T-helper 1 cell treated with Interleukin-12 subunit alpha and Interleukin-12 subunit beta and Interleukin-4 antibody, amounts not matched to agents 30 μg/mL and 1 μg/mL, for 36 hours (primary cell): ENCODE measurements at regions not wholly inside any gene's neighbourhood (a gene's known extent, or its start where the extent isn't known, plus 50 kb on each side); places are given as distances from the start of the nearest gene placed in this dataset.

Experiments used
- H3K27ac Mint-ChIP-seq: one replicate; pipeline ENCODE4 v1.8.0; 2021; ENCODE audit warnings: mild to moderate bottlenecking, mixed read lengths
- H3K27me3 Mint-ChIP-seq: one replicate; pipeline ENCODE4 v1.8.0; 2021; ENCODE audit warnings: low read depth, mixed read lengths
- H3K36me3 Mint-ChIP-seq: one replicate; pipeline ENCODE4 v1.8.0; 2021; ENCODE audit warnings: low read depth, mixed read lengths
- H3K4me1 Mint-ChIP-seq: one replicate; pipeline ENCODE4 v1.8.0; 2021; ENCODE audit warnings: low read depth, mixed read lengths
- H3K4me3 Mint-ChIP-seq: one replicate; pipeline ENCODE4 v1.8.0; 2021; ENCODE audit warnings: mild to moderate bottlenecking, moderate library complexity, mixed read lengths
- H3K9me3 Mint-ChIP-seq: one replicate; pipeline ENCODE4 v1.8.0; 2021; ENCODE audit warnings: mixed read lengths

DNA sequence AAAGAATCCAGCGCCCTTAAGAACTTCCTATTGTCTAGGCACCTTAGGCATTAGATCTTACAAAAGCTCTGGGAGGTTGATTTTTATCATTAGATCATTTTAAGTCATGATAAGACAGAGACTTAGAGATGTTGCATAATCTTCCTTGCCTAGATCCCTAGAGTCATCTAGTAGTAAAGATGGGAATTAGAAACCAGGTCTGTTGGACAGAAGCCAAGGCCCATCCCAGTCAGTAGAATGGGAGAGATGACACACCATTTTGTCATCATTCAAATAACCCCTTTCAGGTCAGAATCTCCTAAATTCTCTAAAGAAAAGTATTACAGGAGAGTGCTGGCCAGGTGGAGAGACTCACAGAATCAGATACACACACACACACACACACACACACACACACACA lies 579.1 kb downstream of the BMP2 start:
- Mint-ChIP-seq H3K4me1 (no peaks in the 10 kb centered on the region), H3K27me3 (no peaks in the 10 kb centered on the region), H3K4me3 (no peak overlapping the region), H3K9me3 (peaks cover 5% of the 10 kb centered on the region), H3K27ac (no peak overlapping the region), H3K36me3 (no peaks in the 10 kb centered on the region)

DNA sequence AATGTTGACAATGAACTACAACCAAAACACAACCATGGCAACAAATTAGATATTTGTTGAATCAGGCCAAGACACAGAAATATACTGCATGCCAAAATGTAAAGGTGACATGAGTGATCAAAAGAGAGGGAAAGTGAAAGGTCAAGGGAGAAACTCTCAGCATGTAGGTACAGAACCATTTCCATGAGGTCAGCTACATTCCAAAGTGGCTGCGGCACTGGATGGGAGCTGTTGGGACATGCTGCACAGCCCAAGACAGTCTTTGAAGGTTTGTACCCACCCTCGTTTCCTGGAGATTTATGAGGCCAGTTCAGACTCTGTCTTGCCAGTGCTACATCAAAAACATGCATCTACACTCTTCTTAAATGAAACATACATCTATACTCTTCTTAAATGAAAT lies 579.9 kb downstream of the BMP2 start:
- Mint-ChIP-seq H3K4me3 (no peak overlapping the region), H3K27me3 (no peaks in the 10 kb centered on the region), H3K4me1 (no peaks in the 10 kb centered on the region), H3K36me3 (no peaks in the 10 kb centered on the region), H3K27ac (no peak overlapping the region), H3K9me3 (peaks cover 5% of the 10 kb centered on the region)

DNA sequence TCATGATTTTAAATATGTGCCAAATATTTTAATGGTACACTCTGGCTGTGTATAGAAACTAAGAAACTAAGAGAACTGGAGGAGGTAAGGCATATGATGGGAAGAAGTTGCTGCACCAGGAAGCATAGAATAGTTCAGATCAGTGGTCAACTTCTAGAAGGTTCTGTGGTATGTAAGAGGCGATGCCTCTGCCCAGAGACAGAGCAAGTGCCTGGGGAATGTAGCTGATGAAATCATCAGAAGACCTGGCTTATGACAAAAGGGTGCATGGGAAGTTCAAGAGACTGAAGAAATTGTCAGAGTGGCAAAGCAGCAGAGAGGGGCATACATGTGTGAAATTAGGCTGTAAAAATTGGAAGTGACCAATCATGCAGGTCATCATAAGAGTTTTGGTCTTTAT lies 580.8 kb downstream of the BMP2 start:
- Mint-ChIP-seq H3K4me1 (no peaks in the 10 kb centered on the region), H3K27ac (no peak overlapping the region), H3K36me3 (no peaks in the 10 kb centered on the region), H3K9me3 (peaks cover 5% of the 10 kb centered on the region), H3K27me3 (no peaks in the 10 kb centered on the region), H3K4me3 (no peak overlapping the region)

DNA sequence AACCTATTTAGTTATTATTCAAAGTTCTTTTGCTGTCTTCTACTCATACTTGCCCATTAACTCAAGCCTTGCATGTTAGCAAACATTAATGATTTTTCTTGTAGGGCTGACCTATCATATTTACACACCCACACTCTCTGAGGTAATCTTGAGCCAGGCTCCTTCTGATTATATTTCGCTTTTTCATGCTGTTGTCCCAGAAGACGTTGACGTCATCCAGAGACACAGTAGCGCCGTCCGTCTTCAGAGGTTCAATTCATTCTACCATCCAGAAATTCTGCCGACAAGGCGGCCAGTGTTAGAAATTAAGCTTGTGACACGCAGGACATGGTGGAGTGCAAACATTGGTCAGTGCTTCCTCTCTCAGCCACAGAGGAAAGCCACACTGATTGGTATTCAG lies 584.7 kb downstream of the BMP2 start:
- Mint-ChIP-seq H3K36me3 (no peaks in the 10 kb centered on the region), H3K27ac (no peak overlapping the region), H3K27me3 (no peaks in the 10 kb centered on the region), H3K4me3 (no peak overlapping the region), H3K9me3 (peaks cover 5% of the 10 kb centered on the region), H3K4me1 (no peaks in the 10 kb centered on the region)

DNA sequence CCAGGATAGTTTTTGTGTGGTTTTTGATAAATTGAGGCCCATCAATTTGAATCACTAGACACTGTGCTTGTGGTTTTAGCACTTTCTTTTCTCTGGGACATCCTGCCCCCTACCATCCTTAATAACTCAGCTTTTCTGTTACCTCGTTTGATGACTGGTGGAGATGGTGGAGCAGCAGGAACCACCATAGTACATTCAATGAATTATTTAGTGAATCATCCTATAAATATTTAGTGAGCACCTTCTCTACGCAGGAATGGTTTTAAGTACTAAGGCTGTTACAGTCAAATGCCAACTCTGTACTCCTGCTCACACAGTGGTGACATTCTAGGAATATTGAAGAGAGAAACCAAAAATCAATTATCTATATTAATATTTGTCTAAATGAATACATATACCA lies 585.2 kb downstream of the HAO1 start:
- Mint-ChIP-seq H3K27ac (no peak overlapping the region), H3K4me1 (no peaks in the 10 kb centered on the region), H3K9me3 (peaks cover 7% of the 10 kb centered on the region), H3K36me3 (no peaks in the 10 kb centered on the region), H3K4me3 (no peak overlapping the region), H3K27me3 (no peaks in the 10 kb centered on the region)

DNA sequence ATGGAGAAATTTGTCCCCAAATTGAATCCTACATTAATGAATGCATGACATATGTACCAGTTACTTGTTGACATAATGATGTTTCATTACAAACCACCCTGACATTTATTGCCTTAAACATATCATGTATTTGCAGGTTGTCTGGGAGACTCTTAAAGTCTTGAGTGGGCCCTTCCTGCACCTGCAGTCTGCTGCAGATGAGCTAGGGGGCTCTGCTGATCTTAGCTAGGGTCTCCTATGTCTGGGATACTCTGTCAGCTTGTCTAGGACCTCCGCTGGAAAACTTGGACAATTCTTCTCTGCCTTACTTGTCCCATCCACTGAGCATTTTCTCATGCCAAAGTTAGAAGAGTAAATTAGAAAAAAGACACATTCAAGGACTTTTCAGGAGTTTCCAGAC lies 581.6 kb downstream of the HAO1 start:
- Mint-ChIP-seq H3K4me1 (no peaks in the 10 kb centered on the region), H3K27ac (no peak overlapping the region), H3K27me3 (no peaks in the 10 kb centered on the region), H3K4me3 (no peak overlapping the region), H3K9me3 (peaks cover 5% of the 10 kb centered on the region), H3K36me3 (no peaks in the 10 kb centered on the region)

DNA sequence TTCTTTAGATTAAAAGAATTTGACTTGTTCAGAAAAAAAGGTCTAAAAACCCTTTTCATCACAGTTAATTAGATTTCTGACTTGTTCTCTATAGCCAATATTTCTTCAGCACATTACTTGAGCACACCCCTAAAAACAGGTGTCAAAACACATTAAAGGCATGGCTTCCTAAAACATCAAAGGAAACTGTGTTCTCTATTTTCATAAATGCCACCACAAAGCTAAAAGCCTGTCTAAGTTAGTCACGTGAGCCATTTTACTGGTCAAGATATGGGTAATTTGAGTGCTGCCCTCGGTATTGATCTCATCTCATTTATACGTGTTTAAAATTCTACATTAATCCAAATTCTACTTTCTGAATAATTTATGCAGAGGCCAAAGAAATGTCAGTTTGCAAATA lies 580.5 kb downstream of the HAO1 start:
- peaks cover 5% of the 10 kb centered on the region for H3K9me3 Mint-ChIP-seq
- H3K27me3 Mint-ChIP-seq = no peaks in the 10 kb centered on the region
- no peak overlapping the region for H3K27ac Mint-ChIP-seq
- H3K4me1 Mint-ChIP-seq = no peaks in the 10 kb centered on the region
- H3K36me3 Mint-ChIP-seq = no peaks in the 10 kb centered on the region
- H3K4me3 Mint-ChIP-seq = no peak overlapping the region

DNA sequence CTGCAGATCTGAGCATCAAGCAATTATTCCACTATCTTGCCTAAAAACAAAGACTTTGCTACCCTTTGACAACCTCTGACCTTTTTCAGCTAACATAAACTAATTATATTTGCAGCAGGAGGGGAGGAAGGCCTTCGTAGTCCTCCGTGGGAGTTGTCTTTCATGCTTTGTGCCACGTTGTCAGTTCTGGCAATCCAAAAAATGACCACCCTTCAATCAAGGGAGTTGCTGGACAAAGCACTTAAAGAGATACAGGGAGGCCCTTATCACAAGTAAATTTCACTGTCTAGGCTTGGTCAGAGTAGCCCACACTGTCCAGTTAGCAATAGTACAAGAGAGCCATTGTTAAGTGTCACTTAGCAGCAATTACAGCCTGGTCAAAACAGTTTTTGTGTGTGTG lies 578.9 kb downstream of the HAO1 start:
- Mint-ChIP-seq H3K4me1 (no peaks in the 10 kb centered on the region), H3K27me3 (no peaks in the 10 kb centered on the region), H3K27ac (no peak overlapping the region), H3K36me3 (no peaks in the 10 kb centered on the region), H3K4me3 (no peak overlapping the region), H3K9me3 (peaks cover 5% of the 10 kb centered on the region)

DNA sequence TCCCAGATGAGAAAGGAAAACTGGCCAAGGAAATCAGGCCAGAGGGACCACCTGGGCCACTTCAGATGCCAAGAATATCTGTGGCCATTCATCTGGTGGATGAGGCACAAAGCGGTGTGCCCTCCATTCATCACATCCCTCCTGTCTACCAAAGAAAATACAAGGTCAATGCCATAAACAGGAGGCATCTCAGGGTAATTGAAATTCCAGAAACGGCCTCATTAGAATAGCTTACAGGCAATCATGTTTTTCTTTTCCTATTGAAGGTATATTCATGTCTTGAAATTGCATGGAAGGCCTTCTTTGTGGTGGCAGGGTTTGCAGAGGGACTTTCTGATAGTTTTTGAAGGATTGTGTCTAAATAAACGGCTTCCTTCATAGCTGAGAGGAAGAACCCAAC lies 578.3 kb downstream of the HAO1 start:
- H3K4me1 Mint-ChIP-seq = no peaks in the 10 kb centered on the region
- peaks cover 5% of the 10 kb centered on the region for H3K9me3 Mint-ChIP-seq
- no peak overlapping the region for H3K4me3 Mint-ChIP-seq
- H3K27me3 Mint-ChIP-seq = no peaks in the 10 kb centered on the region
- H3K36me3 Mint-ChIP-seq = no peaks in the 10 kb centered on the region
- no peak overlapping the region for H3K27ac Mint-ChIP-seq

DNA sequence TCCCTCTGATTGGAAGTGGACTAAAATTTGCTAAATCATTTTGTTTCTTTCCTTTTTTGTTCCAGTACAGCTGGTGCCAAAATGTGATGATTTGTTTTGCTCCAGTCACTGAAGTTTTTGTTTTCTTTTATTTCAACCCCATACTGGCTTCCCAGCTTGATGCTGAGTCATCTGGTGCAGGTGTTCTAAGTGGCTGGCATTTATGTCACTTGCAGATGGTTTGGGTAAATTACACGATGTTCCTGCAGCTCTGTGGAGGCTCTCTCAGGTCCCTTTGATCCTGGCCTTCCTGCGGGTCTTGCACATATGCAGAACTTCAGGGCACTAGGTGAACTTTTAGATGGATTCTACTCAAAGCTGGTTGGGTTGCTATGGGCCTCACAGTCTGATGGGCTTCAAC lies 577.7 kb downstream of the HAO1 start:
- no peak overlapping the region for H3K27ac Mint-ChIP-seq
- no peaks in the 10 kb centered on the region for H3K36me3 Mint-ChIP-seq
- peaks cover 5% of the 10 kb centered on the region for H3K9me3 Mint-ChIP-seq
- no peaks in the 10 kb centered on the region for H3K4me1 Mint-ChIP-seq
- no peaks in the 10 kb centered on the region for H3K27me3 Mint-ChIP-seq
- no peak overlapping the region for H3K4me3 Mint-ChIP-seq

DNA sequence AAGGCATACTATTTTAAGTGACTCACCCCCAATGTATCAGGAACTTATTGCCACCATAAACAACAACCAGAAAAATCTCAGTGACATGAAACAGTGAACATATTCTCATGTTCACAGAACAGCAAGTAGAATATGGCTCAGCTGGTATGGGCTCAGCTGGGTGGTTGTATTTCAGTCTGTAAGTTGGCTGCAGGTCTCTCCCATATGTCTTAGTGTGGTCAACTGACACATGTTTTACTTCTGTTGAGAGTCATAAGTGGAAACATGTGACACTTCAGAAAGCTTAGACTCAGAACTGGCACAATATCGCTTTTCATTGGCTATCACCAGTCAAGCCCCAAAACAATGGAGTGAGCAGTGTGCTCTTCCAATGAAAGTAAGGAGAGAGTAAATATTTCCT lies 574.1 kb downstream of the HAO1 start:
- Mint-ChIP-seq H3K27me3 (no peaks in the 10 kb centered on the region), H3K4me1 (no peaks in the 10 kb centered on the region), H3K4me3 (no peak overlapping the region), H3K27ac (no peak overlapping the region), H3K36me3 (no peaks in the 10 kb centered on the region), H3K9me3 (peaks cover 3% of the 10 kb centered on the region)

DNA sequence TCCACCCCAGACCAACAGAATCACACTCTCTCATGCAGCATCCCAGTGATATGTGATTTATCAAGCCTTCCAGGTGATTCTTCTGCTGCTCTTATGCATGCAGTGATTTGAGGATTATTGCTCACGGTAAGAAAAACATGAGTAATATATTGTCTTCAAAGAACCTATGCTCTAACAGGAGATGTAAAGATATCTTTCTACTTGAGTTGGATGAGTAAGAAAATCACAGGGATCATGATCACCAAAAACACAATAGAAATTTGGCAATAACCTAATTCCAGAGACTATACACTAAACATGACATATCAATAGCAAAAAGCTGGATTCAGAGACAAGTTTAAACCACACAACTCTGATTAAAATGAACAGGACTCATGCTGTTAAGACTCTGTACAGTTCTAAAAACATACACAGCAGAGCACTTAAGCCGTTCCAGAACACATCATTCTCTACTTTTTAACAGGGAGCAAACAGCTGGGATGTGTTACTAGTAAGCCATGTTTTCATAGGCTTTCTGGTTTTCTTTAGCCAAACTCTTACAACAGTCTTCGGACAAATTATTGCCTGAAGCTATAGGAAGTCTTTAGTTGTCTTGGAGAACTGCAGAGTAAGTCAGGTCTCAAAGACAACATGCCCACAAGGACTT lies 568.6 kb downstream of the HAO1 start:
- Mint-ChIP-seq H3K4me1 (no peaks in the 10 kb centered on the region), H3K9me3 (no peaks in the 10 kb centered on the region), H3K4me3 (no peak overlapping the region), H3K27me3 (no peaks in the 10 kb centered on the region), H3K27ac (no peak overlapping the region), H3K36me3 (no peaks in the 10 kb centered on the region)

DNA sequence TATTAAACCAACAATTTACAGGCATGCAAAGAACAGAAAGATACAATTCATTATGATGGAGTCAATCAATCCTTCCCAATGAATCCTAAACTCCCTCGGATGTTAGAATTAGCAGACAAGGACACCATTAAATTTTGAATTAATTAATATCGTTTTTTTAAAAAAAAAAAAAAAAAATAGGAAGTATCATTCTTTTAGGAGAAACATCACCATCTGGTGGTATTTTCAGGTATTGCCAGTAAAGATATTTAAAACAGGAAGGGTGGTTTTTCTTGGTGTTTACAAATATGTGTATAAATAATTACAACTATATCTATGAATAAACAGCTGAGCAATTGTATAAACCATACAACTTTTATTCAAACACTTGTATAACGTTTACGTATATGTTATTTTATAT lies 564.4 kb downstream of the HAO1 start:
- Mint-ChIP-seq H3K9me3 (no peaks in the 10 kb centered on the region), H3K36me3 (no peaks in the 10 kb centered on the region), H3K4me1 (no peaks in the 10 kb centered on the region), H3K27me3 (no peaks in the 10 kb centered on the region), H3K4me3 (no peak overlapping the region), H3K27ac (no peak overlapping the region)

DNA sequence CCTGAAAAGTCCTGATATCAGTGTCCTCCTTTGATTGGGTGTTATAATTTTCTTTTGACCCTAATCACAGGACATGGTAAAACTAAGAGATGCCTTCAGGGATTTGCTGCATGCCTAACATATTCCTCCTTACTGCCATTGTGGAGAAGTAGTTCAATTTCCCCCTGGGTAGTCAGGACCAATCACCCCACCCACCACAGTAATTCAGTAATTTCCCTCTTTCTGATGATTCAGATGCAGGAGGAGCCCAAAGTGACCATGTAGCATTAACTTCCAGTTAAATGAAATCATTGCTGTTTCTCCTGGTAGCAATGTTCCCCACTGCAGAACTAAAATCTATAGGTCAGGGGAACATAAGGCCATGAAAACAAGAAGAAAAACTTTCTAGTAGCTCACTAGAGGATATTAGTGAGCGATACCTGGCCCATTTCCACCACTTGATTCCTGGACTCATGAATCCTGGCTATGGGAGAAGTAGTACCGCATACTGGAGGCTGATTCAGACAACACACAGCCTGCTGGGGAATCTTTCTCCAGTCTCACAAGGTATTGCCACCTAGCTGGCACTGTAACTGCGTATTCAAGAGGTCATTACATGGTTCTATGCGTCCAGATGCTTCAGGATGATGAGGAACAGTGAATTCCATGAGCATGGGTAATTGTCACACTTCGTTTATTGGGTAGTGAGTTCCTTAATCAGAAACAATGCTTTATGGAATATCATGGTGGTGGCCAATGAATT lies 561.2 kb downstream of the HAO1 start:
- Mint-ChIP-seq H3K27ac (no peak overlapping the region), H3K4me1 (no peaks in the 10 kb centered on the region), H3K27me3 (no peaks in the 10 kb centered on the region), H3K4me3 (no peak overlapping the region), H3K9me3 (no peaks in the 10 kb centered on the region), H3K36me3 (no peaks in the 10 kb centered on the region)

DNA sequence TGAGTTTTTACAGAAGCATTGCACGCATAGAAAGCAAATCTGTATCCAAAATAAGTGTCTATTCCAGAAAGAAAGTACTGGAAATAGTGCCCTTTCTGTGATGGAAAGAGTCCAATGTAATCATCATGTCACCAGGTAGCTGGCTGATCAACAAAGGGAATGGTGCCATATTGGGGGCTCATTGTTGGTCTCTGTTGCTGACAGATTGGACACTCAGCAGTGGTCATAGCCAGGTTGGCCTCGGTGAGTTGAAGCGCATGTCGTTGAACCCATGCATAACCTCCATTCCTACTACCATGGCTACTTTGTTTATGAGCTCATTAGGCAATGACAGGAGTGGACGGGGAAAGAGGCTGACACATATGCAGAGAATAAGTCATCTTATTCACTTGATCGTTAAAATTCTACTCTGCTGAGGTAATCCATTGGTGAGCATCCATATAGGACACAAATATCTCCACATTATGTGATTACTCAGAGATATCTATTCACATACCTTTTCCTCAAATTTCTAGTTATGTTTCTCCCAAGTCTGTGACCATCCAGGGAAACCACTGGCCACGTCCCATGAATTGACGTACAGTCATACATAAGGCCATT lies 560.5 kb downstream of the HAO1 start:
- no peak overlapping the region for H3K27ac Mint-ChIP-seq
- H3K36me3 Mint-ChIP-seq = no peaks in the 10 kb centered on the region
- H3K9me3 Mint-ChIP-seq = no peaks in the 10 kb centered on the region
- H3K4me1 Mint-ChIP-seq = no peaks in the 10 kb centered on the region
- H3K27me3 Mint-ChIP-seq = no peaks in the 10 kb centered on the region
- H3K4me3 Mint-ChIP-seq = no peak overlapping the region
